Mucosa of descending colon (tissue), 3 donors: ENCODE measurements at regions not wholly inside any gene's neighbourhood (a gene's known extent, or its start where the extent isn't known, plus 50 kb on each side); places are given as distances from the start of the nearest gene placed in this dataset.

Source experiments
- ATAC-seq: fragments of 200-7000 bp; cut with Tn5 transposase; one replicate; pipeline ENCODE4 v1.9.1; 2020; ENCODE audit warnings: mild to moderate bottlenecking, moderate library complexity
- DNase-seq, 3 donors: peaks; one replicate each; pipeline ENCODE4 v3.0.0-alpha.2; 2020
- H3K36me3 ChIP-seq: fragments of 200-600 bp; one replicate; pipeline ENCODE4 v1.8.0; 2021; ENCODE audit warnings: low read depth, mild to moderate bottlenecking
- H3K4me1 ChIP-seq: fragments of 200-600 bp; one replicate; pipeline ENCODE4 v1.8.0; 2021; ENCODE audit warnings: low read depth, mild to moderate bottlenecking
- H3K4me3 ChIP-seq: fragments of 200-600 bp; one replicate; pipeline ENCODE4 v1.8.0; 2021; ENCODE audit warnings: mild to moderate bottlenecking
- H3K9me3 ChIP-seq: fragments of 200-600 bp; one replicate; pipeline ENCODE4 v1.8.0; 2021; ENCODE audit warnings: mild to moderate bottlenecking
- intact Hi-C, 2 donors: fragments of 100-400 bp; cut with DNase I in 1 of 2; cut with micrococcal nuclease in 1 of 2; formaldehyde crosslinking; loops; one replicate each; pipeline versions ENCODE4 v1.11.0 to v1.11.1; 2022; cut with DNase I, micrococcal nuclease
- TF ChIP-seq, protein P1 (sequence below): fragments of 200-600 bp; IDR thresholded peaks from one replicate; pipeline ENCODE4 v1.8.0; 2022; ENCODE audit warnings: antibody characterized with exemption, mild to moderate bottlenecking
- donor health status: DM: no; HTN: no; CAD: no; lungs with moderate emphysema.
- donor health status: DM: no; HTN: no; CAD: no.
- donor health status: DM: no; HTN: yes; CAD: no.

DNA sequence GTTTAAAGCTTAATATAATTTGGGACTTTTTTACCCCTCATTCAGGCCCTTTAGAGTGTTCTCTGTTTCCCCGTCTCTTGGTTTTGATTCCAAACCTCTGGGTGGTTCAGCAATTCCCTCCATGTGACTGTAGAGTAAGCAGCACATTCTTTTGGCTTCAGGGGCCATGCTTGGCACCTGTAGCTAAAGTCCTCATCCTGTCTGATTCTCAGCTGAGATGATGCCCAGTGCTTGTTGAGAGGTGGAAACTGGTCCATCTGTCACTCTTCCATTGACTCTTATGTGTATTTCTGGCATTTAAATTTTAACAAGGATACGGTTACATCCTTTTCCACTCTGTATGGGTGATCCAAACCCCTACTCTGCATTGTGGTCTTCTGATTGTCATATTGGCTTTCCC, 127.1 kb downstream of the DIO2 start:
- ATAC-seq = no peak
- no peaks in the 10 kb centered on the region for H3K4me1 ChIP-seq
- no peaks in the 10 kb centered on the region for H3K36me3 ChIP-seq
- no peak overlapping the region for H3K4me3 ChIP-seq
- TF ChIP-seq, protein P1, sequence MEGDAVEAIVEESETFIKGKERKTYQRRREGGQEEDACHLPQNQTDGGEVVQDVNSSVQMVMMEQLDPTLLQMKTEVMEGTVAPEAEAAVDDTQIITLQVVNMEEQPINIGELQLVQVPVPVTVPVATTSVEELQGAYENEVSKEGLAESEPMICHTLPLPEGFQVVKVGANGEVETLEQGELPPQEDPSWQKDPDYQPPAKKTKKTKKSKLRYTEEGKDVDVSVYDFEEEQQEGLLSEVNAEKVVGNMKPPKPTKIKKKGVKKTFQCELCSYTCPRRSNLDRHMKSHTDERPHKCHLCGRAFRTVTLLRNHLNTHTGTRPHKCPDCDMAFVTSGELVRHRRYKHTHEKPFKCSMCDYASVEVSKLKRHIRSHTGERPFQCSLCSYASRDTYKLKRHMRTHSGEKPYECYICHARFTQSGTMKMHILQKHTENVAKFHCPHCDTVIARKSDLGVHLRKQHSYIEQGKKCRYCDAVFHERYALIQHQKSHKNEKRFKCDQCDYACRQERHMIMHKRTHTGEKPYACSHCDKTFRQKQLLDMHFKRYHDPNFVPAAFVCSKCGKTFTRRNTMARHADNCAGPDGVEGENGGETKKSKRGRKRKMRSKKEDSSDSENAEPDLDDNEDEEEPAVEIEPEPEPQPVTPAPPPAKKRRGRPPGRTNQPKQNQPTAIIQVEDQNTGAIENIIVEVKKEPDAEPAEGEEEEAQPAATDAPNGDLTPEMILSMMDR = no peak
- no peak for DNase-seq
- intact Hi-C loops = no loop called here
- no peaks in the 10 kb centered on the region for H3K9me3 ChIP-seq

DNA sequence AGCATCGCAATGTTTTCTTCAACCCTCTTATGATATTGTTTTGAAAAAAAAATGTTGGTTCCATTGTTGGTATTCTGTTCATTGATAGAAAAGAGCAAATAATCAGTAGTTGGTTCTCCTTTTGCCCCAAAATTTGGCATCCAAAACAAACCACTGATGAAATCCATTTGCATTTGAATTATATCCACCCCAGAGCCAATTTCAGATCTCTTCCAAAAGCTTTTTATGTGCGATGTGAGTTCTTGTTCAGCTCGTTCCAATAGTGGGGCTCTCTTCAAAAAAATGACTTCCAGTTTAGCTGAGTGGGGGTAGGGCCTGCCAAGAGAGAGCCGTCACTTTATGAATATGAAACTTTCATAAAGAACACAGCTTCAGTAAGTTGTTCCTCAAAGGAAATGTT, 130.7 kb downstream of the DIO2 start:
- Histone ChIP-seq H3K4me3 (no peak overlapping the region), H3K36me3 (no peaks in the 10 kb centered on the region), H3K9me3 (no peaks in the 10 kb centered on the region), H3K4me1 (no peaks in the 10 kb centered on the region)
- TF ChIP-seq, protein P1 = no peak
- intact Hi-C loops = no loop called here
- ATAC-seq (no peak), DNase-seq (no peak)

DNA sequence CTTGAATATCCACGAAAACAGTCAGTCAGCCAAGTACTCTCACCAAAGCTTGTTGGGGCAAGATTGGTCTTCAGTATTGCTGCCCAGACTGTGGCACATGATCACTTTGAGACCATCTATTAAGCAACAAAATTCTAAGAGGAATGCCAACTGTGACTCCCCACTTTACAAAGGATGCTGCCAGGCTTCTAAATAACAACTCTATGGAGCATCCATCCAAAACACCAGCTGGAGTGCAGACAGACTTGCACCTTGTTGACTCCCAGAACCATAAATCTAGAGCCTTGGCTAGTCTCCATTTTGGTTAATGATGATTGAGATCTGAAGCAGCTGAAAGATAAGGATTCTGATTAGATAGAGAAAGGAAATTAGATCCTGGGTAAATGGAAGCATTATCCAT, 132.8 kb downstream of the DIO2 start:
- intact Hi-C loops = no loop called here
- TF ChIP-seq, protein P1 = no peak
- Histone ChIP-seq H3K4me3 (no peak overlapping the region), H3K9me3 (no peaks in the 10 kb centered on the region), H3K36me3 (no peaks in the 10 kb centered on the region), H3K4me1 (no peaks in the 10 kb centered on the region)
- DNase-seq = no peak
- no peak for ATAC-seq

DNA sequence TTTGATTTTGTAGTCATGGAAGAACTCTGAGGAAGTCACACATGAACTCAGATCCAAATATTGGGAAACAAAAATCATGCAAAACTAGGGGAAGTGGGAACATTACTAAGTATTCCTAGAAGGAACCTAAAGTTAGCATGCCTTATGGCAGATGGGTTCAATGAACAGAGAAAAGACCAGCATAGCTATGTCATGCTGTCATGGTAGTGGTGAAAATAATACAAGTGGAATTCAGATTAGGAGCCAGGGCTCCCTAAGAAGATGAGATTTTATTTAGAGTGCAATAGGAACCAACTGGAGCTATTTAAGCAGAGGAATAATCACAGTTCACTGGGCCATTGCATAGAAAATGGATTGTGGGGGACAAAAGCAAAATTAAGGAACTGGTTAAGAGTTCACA, 134.0 kb downstream of the DIO2 start:
- DNase-seq (no peak), ATAC-seq (no peak)
- H3K9me3 ChIP-seq = peaks cover 6% of the 10 kb centered on the region
- no peak overlapping the region for H3K4me3 ChIP-seq
- TF ChIP-seq, protein P1 = no peak
- H3K4me1 ChIP-seq = no peaks in the 10 kb centered on the region
- intact Hi-C loops = no loop called here
- H3K36me3 ChIP-seq = no peaks in the 10 kb centered on the region

DNA sequence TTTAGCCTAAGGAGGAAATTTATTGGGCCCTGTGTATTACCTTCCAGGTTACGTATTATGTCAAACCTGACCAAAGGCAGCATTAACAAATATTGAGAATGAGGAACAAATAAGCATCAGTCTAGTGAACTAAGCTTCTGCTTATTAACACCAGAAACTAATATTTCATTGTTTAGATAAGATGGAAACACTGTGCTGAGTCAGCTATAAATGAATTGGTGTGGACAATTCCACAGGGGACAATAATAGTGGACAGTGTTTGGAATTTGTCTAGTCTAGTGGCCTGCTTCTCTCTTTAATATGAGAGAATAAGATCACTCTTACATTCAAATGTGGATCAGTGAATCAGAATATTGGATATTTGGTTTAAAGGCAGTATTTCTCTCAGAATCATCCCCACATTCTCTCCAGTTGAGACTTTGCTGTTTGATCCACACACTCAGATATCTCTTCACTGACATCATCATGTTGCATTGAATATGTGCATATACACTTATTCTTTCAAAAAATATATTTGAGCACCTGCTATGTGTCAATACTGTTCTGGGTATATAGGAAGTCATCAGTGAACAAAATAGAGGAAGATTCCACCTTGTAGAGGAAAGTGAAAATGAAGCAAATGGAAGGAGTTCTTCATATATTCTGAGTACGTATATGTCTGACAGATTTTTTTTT, 136.3 kb downstream of the DIO2 start:
- Histone ChIP-seq H3K4me3 (no peak overlapping the region), H3K9me3 (peaks cover 11% of the 10 kb centered on the region), H3K4me1 (no peaks in the 10 kb centered on the region), H3K36me3 (no peaks in the 10 kb centered on the region)
- no peak for ATAC-seq
- TF ChIP-seq, protein P1 = no peak
- intact Hi-C loops = no loop called here
- no peak for DNase-seq

DNA sequence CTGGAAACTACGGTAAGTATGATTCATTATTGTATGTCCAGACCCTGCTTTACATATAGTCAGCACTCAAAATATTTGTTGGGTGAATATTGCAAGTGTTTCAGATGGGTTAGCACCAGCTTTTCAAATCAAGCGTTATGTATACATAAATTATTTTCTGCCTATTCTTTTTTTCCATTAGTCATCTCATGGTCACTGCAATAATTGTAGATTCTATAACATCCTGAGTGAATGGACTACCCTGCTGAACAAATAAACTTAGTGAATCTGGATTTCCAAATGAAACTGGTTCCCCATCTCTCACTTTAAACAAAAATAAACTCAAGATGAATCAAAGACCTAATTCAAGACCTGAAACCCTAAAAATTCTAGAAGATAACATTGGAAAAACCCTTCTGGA, 152.3 kb downstream of the DIO2 start:
- ATAC-seq = no peak
- TF ChIP-seq, protein P1 = no peak
- no peak for DNase-seq
- H3K36me3 ChIP-seq = no peaks in the 10 kb centered on the region
- intact Hi-C loops = no loop called here
- no peaks in the 10 kb centered on the region for H3K9me3 ChIP-seq
- no peak overlapping the region for H3K4me3 ChIP-seq
- no peaks in the 10 kb centered on the region for H3K4me1 ChIP-seq
